Keratinocyte (primary cell): ENCODE measurements at regions not wholly inside any gene's neighbourhood (a gene's known extent, or its start where the extent isn't known, plus 50 kb on each side); places are given as distances from the start of the nearest gene placed in this dataset.

Experiments used
- EZH2 ChIP-seq: IDR thresholded peaks from one replicate; pipeline ENCODE4 v1.6.1; 2012; ENCODE audit warnings: inconsistent platforms, mild to moderate bottlenecking, low read length, moderate library complexity
- TF ChIP-seq, protein P1 (sequence below), 3 experiments: IDR thresholded peaks in 1 of 3; conservative IDR thresholded peaks in 1 of 3; optimal IDR thresholded peaks in 1 of 3; 2 replicates in 2 of 3; 3 replicates in 1 of 3; pipeline versions ENCODE3 to v1.5.1; 2011; ENCODE audit warnings: low read length in 3 of 3, mild to moderate bottlenecking in 3 of 3, moderate library complexity in 2 of 3, control low read depth in 1 of 3, inconsistent platforms in 1 of 3; ENCODE audit not compliant: insufficient read depth in 2 of 3; ENCODE audit errors: extremely low read depth in 1 of 3

GRCh38 chr12:65590318-65590717 is 234.0 kb upstream of the HMGA2 start:
- no peak for TF ChIP-seq EZH2
- TF ChIP-seq, protein P1, sequence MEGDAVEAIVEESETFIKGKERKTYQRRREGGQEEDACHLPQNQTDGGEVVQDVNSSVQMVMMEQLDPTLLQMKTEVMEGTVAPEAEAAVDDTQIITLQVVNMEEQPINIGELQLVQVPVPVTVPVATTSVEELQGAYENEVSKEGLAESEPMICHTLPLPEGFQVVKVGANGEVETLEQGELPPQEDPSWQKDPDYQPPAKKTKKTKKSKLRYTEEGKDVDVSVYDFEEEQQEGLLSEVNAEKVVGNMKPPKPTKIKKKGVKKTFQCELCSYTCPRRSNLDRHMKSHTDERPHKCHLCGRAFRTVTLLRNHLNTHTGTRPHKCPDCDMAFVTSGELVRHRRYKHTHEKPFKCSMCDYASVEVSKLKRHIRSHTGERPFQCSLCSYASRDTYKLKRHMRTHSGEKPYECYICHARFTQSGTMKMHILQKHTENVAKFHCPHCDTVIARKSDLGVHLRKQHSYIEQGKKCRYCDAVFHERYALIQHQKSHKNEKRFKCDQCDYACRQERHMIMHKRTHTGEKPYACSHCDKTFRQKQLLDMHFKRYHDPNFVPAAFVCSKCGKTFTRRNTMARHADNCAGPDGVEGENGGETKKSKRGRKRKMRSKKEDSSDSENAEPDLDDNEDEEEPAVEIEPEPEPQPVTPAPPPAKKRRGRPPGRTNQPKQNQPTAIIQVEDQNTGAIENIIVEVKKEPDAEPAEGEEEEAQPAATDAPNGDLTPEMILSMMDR (optimal IDR thresholded peaks at IDR 0.05 in 1 of 3, IDR thresholded peaks at IDR 0.05 in 1 of 3, conservative IDR thresholded peaks at IDR 0.05 in 1 of 3; ENCODE audit: extremely low read depth in 1 of 3, insufficient read depth in 2 of 3, low read length in 3 of 3) = no peak
